Ureter (tissue), 1 donor: ENCODE measurements at regions not wholly inside any gene's neighbourhood (a gene's known extent, or its start where the extent isn't known, plus 50 kb on each side); places are given as distances from the start of the nearest gene placed in this dataset.
A peak's percentile ranks its signal among the peaks of the same experiment; 100 is the strongest.
"Not testable (repeated sequence)": the region's sequence is repeated elsewhere in the genome, so short reads cannot be mapped to it uniquely, and the experiment has no call there.

Experiments
- DNase-seq: peaks from one replicate; pipeline ENCODE4 v3.0.0-alpha.2; 2020; ENCODE audit warnings: low spot score
- donor health status: DM: yes; HTN: yes; CAD: no.

GRCh38 chr10:78096486-78096885, 62.8 kb downstream of the RPS24 start:
- not testable (repeated sequence) for DNase-seq

DNA sequence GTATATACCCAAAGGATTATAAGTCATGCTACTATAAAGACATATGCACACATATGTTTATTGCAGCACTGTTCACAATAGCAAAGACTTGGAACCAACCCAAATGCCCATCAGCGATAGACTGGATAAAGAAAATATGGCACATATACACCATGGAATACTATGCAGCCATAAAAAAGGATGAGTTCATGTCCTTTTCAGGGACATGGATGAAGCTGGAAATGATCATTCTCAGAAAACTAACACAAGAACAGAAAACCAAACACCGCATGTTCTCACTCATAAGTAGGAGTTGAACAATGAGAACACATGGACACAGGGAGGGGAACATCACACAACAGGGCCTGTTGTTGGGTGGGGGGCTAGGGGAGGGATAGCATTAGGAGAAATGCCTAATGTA, 68.9 kb downstream of the RPS24 start:
- not testable (repeated sequence) for DNase-seq

- no peak for DNase-seq
Observed at GRCh38 chr10:78109210-78109609, 75.5 kb downstream of the RPS24 start.

DNA sequence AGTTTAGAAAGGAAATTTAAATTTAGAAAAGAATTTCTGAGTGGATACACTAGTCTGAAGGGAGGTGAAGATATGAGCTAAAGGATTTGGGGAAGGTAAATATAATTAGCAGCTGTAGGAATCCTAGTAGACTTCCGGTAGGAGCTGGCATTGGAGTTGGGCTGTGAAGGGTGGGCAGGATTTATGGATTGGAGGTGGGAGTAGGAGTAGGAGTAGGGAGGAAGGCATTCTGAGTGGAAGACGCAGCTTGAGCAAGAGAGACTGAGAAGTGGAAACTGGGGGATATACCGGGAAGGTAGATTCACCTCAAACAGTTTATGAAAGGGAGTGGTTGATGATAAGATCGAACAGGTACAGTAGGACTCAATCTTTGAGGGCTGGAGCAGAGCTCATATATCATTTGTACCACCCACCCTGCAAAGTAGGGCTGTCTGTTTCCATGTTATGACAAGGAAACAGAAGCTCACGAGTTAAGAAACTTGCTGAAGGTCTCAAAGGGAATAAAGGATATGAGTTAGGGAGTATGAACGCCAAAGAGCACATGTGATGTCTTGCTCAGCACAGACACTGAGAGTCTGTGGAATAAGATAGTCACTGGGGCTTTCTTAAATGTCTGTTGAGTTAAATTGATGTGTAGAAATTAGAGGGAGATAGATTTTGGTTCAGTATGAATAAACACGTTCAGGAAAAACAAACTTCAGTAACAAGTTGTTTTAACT, 81.6 kb downstream of the RPS24 start:
- no peak for DNase-seq

GRCh38 chr10:78116361-78116760, 82.7 kb downstream of the RPS24 start:
- DNase-seq: no peak

DNA sequence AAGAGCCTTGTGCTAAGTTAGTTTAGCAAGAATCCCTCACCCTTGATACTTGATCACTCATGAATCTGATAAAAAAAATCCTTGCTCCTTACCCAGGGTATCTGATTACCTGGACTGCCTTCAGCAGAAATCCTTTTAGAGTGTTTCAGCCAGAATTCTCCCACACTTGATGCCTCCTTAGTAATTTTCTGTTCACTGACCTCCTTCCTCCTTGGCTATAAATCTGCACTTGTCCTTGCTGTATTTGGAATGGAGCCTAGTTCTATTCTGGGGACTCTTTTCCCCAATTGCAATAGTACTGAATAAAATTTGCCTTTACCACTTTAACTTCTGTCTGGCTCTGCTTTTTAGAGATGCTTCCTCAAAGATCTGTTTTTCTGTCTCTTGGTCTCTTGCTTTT, 84.9 kb downstream of the RPS24 start:
- no peak for DNase-seq

DNA sequence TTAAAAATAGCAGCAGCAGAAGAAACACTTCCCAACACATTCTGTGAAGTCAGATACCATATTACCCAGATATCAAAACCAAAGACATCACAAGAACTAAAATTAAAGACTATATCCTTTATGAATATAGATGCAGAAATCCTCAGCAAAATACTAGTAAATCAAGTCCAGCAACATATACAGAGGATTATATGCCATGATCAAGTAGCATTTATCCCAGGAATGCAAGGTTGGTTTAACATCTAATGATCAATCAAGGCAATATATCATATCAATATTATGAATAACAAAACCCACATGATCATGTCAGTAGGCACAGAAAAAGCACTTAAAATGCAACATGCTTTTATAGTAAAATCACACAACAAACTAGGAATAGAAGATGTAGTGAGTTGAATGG, 88.1 kb downstream of the RPS24 start:
- DNase-seq: no peak

GRCh38 chr10:78124167-78124566, 90.5 kb downstream of the RPS24 start:
- no peak for DNase-seq

GRCh38 chr10:78129211-78129610, 95.5 kb downstream of the RPS24 start:
- no peak for DNase-seq

DNA sequence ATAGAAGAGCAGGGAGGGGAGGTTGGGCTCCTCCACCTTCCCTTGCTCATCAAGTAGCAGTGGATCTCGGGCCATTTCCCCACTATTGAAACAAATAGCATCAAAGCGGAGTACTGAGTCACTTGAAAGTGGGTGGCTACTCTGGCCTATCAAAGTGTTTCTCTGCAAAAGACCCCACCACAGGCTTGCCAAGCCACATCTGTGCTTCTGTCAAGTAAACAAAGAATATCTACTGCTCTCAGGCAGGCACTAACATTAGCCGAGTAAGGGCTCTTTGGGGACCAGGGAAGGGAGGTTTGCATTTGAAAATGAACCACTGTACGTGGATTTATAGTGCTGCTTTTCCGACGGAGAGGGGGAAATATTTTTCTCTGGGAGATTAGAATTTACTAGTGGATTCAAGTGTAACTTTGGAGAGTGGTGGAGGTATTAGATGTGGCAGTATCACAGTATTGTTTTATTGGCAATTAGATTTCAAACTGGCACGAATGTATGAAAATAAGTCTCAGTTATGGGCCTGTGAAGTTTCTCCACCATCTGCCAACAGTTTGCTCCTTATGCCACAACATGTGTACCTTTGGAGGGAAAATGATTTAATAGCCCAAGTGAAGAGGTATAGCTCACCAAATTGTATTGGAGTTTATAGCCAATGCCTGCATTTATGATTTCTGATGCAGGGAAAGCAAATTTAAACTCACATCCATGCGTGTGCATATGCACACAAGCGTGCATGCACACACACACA, 97.5 kb downstream of the RPS24 start:
- no peak for DNase-seq

- no peak for DNase-seq
Observed at GRCh38 chr10:78134773-78135306, 101.2 kb downstream of the RPS24 start.

- DNase-seq: no peak
Observed at GRCh38 chr10:78137147-78137546, 103.5 kb downstream of the RPS24 start.

DNA sequence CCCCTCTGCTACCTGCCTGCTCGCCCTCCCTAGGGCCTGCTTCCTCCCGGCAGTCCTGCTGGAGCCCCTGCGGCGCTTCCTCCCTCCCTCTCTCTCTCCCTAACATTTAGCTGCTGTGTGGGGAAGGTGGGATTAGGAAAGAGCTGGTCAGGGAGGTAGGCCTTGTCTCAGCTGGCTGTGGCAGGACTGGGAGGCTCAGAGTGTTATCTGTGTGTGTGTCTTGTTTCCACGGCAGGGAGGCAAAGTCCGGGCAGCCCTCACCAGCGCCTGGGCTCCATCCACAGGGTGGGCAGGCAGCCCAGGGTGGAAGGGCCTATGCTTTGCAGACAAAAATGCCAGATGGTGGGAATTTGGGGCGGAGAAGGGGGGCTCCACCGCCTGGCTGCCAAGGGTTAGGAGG, 105.7 kb downstream of the RPS24 start:
- peak; percentile 50 for DNase-seq

GRCh38 chr10:78140066-78140630, 106.5 kb downstream of the RPS24 start:
- DNase-seq: no peak

DNA sequence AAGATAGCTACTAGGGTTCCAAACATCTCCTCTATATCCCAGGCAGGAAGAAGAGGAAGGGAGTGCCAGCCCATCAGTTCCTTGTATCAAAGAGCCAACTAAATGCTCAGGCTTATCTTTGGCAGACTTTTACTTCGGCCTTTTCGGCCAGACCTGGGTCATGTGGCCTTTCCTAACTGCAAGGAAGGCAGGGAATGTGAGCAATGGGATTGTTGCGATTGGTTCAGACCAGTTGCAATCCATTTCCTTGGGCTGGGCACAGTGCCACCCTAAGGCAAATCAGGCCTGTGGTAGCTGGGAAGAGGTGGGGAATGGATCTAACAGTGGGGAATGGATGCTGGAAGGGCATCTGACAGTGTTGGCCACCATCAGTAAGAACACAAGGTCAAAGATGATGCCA, 109.9 kb downstream of the RPS24 start:
- DNase-seq: no peak

GRCh38 chr10:78146200-78146599, 112.5 kb downstream of the RPS24 start:
- DNase-seq: no peak

DNA sequence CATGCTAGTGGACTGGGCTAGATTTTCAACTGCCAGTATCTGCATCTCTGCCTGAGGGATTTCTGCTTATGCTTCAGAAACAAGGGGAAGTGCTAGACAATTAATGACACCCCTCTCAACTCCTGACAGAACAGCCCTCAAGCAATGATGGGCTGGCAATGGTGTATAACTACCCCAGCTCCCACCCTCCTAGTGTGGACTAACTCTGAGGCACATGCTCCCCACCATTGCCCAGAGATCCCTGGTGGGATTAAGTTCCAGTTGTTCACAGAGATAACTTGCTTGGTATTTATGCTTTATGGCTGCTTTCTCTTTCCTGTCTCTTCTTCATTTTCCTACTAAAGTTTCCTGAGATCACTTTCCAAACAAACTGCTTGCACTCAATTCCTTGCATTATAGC, 113.5 kb downstream of the RPS24 start:
- DNase-seq: no peak

DNA sequence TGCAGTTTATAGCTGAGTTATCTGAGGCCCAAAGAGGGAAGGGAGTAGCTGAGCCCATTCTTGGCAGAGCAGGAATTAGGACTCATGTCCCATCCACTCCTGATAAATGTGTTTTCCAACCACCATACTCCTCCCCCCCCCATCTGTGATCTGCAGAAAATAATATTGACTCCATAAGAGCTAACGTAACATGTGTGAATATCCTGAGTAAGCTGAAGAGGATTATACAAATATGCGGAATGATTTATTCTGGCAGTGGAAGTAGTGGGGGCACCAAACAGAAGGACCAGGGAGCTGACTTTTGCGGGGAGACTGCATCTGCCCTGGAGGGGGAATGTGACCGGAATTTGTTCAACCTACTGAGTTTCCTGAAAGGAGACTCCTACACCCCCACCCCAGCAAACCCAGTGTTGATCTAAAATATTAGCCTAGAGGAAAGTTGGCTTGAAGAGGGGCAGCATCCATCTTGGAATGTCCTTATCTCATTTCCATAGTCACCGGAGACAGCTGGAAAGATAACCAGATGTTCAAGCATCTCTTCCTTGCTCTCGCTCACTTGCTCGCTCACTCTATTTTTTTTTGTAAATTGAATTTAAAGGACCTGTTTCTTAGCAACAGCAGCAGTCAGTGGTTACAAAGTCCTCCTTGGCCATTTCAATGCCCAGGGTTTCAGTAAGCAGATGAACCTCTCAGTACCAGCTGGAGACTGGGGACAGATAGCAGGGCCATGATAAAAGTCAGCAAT, 114.7 kb downstream of the RPS24 start:
- no peak for DNase-seq

DNA sequence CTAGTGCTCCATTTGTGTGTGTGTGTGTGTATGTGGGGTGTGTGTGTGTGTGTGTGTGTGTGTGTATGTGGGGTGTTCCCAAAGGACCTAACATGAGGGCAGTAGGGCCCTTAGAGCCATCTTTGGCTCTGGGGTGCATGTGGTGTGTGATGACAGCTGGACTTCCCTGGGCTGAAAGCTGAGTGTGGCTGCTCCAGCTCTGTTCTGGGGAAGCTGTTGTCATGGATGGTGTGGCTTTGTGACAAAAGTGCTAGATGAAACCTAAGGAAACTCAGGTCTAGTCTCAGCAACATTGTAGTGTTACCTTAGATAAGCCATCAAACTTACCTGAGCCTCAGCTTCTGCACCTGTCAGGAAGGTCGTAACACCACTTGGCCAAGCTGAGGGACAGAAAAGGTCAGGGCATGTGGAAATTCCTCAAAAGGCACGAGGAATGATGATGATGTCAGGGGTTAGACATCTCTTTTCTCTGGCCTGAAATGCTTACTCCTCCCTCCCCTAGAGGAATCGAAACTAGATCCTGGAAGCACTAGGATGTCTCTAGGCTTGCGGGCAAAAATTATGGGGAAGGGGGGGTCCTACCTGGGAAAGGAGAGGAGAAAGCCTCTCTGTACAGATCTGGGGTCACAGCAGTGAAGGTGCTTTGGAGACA, 115.4 kb downstream of the RPS24 start:
- no peak for DNase-seq

GRCh38 chr10:78150756-78151155, 117.1 kb downstream of the RPS24 start:
- no peak for DNase-seq

- no peak for DNase-seq
Observed at GRCh38 chr10:78155722-78156121, 122.1 kb downstream of the RPS24 start.

GRCh38 chr10:78160591-78160990, 126.9 kb downstream of the RPS24 start:
- no peak for DNase-seq
